HEK293 (cell line): ENCODE measurements at regions not wholly inside any gene's neighbourhood (a gene's known extent, or its start where the extent isn't known, plus 50 kb on each side); places are given as distances from the start of the nearest gene placed in this dataset.

Source experiments
- CTCF ChIA-PET: fragments of 350-600 bp; formaldehyde crosslinking; extraction: SDS; loops from one replicate; lab custom pipeline; 2021; ENCODE audit warnings: antibody characterized with exemption; lab: Yijun Ruan, JAX
- POLR2A ChIA-PET: fragments of 300-600 bp; formaldehyde crosslinking; extraction: SDS; loops from one replicate; lab custom pipeline; 2020; ENCODE audit warnings: antibody characterized with exemption, inconsistent platforms; lab: Yijun Ruan, JAX
- H3K27ac ChIP-seq: fragments of 200-500 bp; sonication (Bioruptor generic); 2 replicates; pipeline ENCODE4 v1.5.1; 2014; ENCODE audit warnings: low read depth, low read length, control low read depth, inconsistent platforms; ENCODE audit errors: extremely low read depth
- H3K36me3 ChIP-seq, 2 experiments: fragments of 200-500 bp in 1 of 2; sonication (Bioruptor generic) in 1 of 2; 1 replicate in 1 of 2; 2 replicates in 1 of 2; pipeline ENCODE4 v1.5.1; 2014 to 2017; ENCODE audit warnings: inconsistent platforms in 2 of 2, low read length in 2 of 2; ENCODE audit not compliant: control insufficient read depth in 2 of 2, insufficient read depth in 1 of 2
- H3K4me1 ChIP-seq: fragments of 200-500 bp; sonication (Bioruptor generic); 2 replicates; pipeline ENCODE4 v1.5.1; 2014; ENCODE audit warnings: mild to moderate bottlenecking, low read length, inconsistent platforms; ENCODE audit not compliant: control insufficient read depth, insufficient read depth
- H3K4me3 ChIP-seq: 2 replicates; pipeline ENCODE4 v1.5.1; 2011; ENCODE audit warnings: low read depth, mild to moderate bottlenecking, control low read depth, low read length, moderate library complexity
- H3K9me3 ChIP-seq: fragments of 200-500 bp; sonication (Bioruptor generic); 2 replicates; pipeline ENCODE4 v1.5.1; 2014; ENCODE audit warnings: low read depth, low read length, inconsistent platforms; ENCODE audit not compliant: control insufficient read depth, insufficient read depth
- INSM2 ChIP-seq: fragments of 450-650 bp; formaldehyde crosslinking; IDR thresholded peaks from 2 replicates; pipeline ENCODE4 v1.5.1; 2016; ENCODE audit warnings: missing biosample characterization, missing genetic modification characterization
- KLF8 ChIP-seq: fragments of 450-650 bp; formaldehyde crosslinking; IDR thresholded peaks from 2 replicates; pipeline ENCODE4 v1.5.1; 2016; ENCODE audit warnings: missing biosample characterization, missing genetic modification characterization
- MEIS1 ChIP-seq: sonication (generic); formaldehyde crosslinking; IDR thresholded peaks from 2 replicates; pipeline ENCODE4 v1.8.1; 2022; ENCODE audit warnings: missing genetic modification reagents, mild to moderate bottlenecking, borderline replicate concordance
- ZBTB1 ChIP-seq: fragments of 450-650 bp; formaldehyde crosslinking; IDR thresholded peaks from 2 replicates; pipeline ENCODE4 v1.5.1; 2016; ENCODE audit warnings: missing biosample characterization, missing genetic modification characterization
- ZBTB10 ChIP-seq: fragments of 450-650 bp; formaldehyde crosslinking; IDR thresholded peaks from 2 replicates; pipeline ENCODE4 v1.5.1; 2016; ENCODE audit warnings: missing biosample characterization, missing genetic modification characterization
- ZBTB21 ChIP-seq: fragments of 450-650 bp; formaldehyde crosslinking; IDR thresholded peaks from 2 replicates; pipeline ENCODE4 v1.5.1; 2017; ENCODE audit warnings: missing biosample characterization, missing genetic modification characterization
- ZNF114 ChIP-seq: fragments of 450-650 bp; formaldehyde crosslinking; IDR thresholded peaks from 2 replicates; pipeline ENCODE4 v1.5.0; 2017; ENCODE audit warnings: missing biosample characterization, missing genetic modification characterization
- ZNF140 ChIP-seq: fragments of 450-650 bp; formaldehyde crosslinking; IDR thresholded peaks from 2 replicates; pipeline ENCODE4 v1.5.1; 2016; ENCODE audit warnings: missing biosample characterization, missing genetic modification characterization
- ZNF19 ChIP-seq: fragments of 450-650 bp; formaldehyde crosslinking; IDR thresholded peaks from 2 replicates; pipeline ENCODE4; 2016; ENCODE audit warnings: missing biosample characterization, missing genetic modification characterization, low read depth
- ZNF266 ChIP-seq: fragments of 450-650 bp; formaldehyde crosslinking; IDR thresholded peaks from 2 replicates; pipeline ENCODE4 v1.5.1; 2016; ENCODE audit warnings: missing biosample characterization, missing genetic modification characterization, low read depth
- ZNF426 ChIP-seq: fragments of 450-650 bp; formaldehyde crosslinking; IDR thresholded peaks from 2 replicates; pipeline ENCODE4 v1.5.1; 2017; ENCODE audit warnings: missing biosample characterization, missing genetic modification characterization, mild to moderate bottlenecking, inconsistent platforms, moderate library complexity
- ZNF48 ChIP-seq: fragments of 450-650 bp; formaldehyde crosslinking; IDR thresholded peaks from 2 replicates; pipeline ENCODE4 v1.5.1; 2016; ENCODE audit warnings: missing biosample characterization, missing genetic modification characterization
- ZNF544 ChIP-seq: fragments of 450-650 bp; formaldehyde crosslinking; IDR thresholded peaks from 2 replicates; pipeline ENCODE4 v1.5.0; 2017; ENCODE audit warnings: missing biosample characterization, missing genetic modification characterization
- ZNF561 ChIP-seq: fragments of 450-650 bp; IDR thresholded peaks from 2 replicates; pipeline ENCODE4 v1.5.1; 2018; ENCODE audit warnings: missing biosample characterization, missing genetic modification characterization, borderline replicate concordance
- ZNF629 ChIP-seq: fragments of 450-650 bp; formaldehyde crosslinking; IDR thresholded peaks from 2 replicates; pipeline ENCODE4 v1.5.1; 2017; ENCODE audit warnings: missing biosample characterization, missing genetic modification characterization
- ZNF645 ChIP-seq: fragments of 450-650 bp; formaldehyde crosslinking; IDR thresholded peaks from 2 replicates; pipeline ENCODE4; 2016; ENCODE audit warnings: missing biosample characterization, missing genetic modification characterization
- TF ChIP-seq, protein P1 (sequence below): fragments of 450-650 bp; formaldehyde crosslinking; IDR thresholded peaks from 2 replicates; pipeline ENCODE4 v1.5.1; 2017; ENCODE audit warnings: missing biosample characterization, missing genetic modification characterization
- TF ChIP-seq, protein P2 (sequence below): fragments of 450-650 bp; formaldehyde crosslinking; IDR thresholded peaks from 2 replicates; pipeline ENCODE4 v1.5.1; 2016; ENCODE audit warnings: missing biosample characterization, missing genetic modification characterization
- TF ChIP-seq, protein P3 (sequence below): fragments of 450-650 bp; IDR thresholded peaks from 2 replicates; pipeline ENCODE4 v1.5.1; 2018; ENCODE audit warnings: missing biosample characterization, missing genetic modification characterization

DNA sequence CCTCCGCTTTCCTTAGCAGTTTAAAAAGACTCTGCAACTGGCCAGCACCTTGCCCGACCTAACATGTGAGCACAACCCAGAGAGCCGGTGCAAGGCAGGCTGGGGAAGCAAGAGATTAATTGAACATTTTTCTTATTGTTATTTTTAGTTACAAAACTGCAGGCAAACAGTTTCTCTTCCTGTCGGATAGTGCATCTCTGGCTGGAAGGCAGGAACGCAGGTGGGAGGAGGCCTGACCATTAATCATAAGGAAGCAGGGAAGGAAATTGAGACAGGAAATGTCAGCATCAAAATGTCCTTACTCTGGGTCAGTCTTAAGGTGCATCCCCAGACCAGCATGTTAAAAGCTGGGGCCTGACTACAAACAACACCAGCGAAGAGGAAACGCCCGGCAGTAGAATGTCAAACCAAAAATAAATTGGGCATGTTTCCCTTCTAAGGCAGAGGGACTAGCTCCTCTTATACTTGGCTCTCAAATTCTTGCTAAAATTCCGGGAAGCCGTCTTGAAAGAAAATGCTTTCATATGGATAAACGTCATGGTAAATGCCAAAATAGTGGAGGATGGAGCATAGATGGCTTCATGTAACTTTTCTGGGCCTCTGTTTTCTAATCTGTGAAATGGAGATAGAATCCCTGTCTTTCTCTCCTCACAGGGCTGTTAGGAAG is 226.8 kb downstream of the RAP2A start:
- Histone ChIP-seq H3K4me3 (no peak overlapping the region), H3K4me1 (no peaks in the 10 kb centered on the region), H3K36me3 (no peaks in the 10 kb centered on the region), H3K27ac (no peak overlapping the region), H3K9me3 (no peaks in the 10 kb centered on the region)
- TF ChIP-seq, protein P1, sequence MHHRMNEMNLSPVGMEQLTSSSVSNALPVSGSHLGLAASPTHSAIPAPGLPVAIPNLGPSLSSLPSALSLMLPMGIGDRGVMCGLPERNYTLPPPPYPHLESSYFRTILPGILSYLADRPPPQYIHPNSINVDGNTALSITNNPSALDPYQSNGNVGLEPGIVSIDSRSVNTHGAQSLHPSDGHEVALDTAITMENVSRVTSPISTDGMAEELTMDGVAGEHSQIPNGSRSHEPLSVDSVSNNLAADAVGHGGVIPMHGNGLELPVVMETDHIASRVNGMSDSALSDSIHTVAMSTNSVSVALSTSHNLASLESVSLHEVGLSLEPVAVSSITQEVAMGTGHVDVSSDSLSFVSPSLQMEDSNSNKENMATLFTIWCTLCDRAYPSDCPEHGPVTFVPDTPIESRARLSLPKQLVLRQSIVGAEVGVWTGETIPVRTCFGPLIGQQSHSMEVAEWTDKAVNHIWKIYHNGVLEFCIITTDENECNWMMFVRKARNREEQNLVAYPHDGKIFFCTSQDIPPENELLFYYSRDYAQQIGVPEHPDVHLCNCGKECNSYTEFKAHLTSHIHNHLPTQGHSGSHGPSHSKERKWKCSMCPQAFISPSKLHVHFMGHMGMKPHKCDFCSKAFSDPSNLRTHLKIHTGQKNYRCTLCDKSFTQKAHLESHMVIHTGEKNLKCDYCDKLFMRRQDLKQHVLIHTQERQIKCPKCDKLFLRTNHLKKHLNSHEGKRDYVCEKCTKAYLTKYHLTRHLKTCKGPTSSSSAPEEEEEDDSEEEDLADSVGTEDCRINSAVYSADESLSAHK (tag by site-specific recombination) = no peak
- TF ChIP-seq, protein P2, sequence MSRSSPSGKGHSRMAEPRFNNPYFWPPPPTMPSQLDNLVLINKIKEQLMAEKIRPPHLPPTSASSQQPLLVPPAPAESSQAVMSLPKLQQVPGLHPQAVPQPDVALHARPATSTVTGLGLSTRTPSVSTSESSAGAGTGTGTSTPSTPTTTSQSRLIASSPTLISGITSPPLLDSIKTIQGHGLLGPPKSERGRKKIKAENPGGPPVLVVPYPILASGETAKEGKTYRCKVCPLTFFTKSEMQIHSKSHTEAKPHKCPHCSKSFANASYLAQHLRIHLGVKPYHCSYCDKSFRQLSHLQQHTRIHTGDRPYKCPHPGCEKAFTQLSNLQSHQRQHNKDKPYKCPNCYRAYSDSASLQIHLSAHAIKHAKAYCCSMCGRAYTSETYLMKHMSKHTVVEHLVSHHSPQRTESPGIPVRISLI (tag by site-specific recombination) = no peak
- TF ChIP-seq ZBTB21 (tag by site-specific recombination) (no peak), ZNF266 (no peak), ZNF426 (tag by site-specific recombination) (no peak), ZNF19 (tag by site-specific recombination) (no peak), INSM2 (tag by site-specific recombination) (no peak), ZBTB10 (tag by site-specific recombination) (no peak)
- ChIA-PET POLR2A (no interaction called here), CTCF (no interaction called here)

GRCh38 chr13:97686594-97686993 is 252.6 kb downstream of the RAP2A start:
- POLR2A ChIA-PET = no interaction called here
- H3K4me3 ChIP-seq = no peak overlapping the region
- no peaks in the 10 kb centered on the region for H3K9me3 ChIP-seq

More at GRCh38 chr13:97686594-97686993, 252.6 kb downstream of the RAP2A start:
- CTCF ChIA-PET = interaction anchor here (0.5 kb wide), 1 partner anchor 1546 kb away, joined by 3 read pairs; no protein-coding TSS in a partner anchor
- Histone ChIP-seq H3K36me3 (no peaks in the 10 kb centered on the region), H3K4me1 (no peaks in the 10 kb centered on the region), H3K27ac (no peak overlapping the region)
- TF ChIP-seq ZBTB1 = no peak
- no peak for TF ChIP-seq ZNF544 (tag by site-specific recombination)
- TF ChIP-seq MEIS1 (CRISPR knock-in tag) = no peak
- no peak for TF ChIP-seq ZNF48
- TF ChIP-seq, protein P3, sequence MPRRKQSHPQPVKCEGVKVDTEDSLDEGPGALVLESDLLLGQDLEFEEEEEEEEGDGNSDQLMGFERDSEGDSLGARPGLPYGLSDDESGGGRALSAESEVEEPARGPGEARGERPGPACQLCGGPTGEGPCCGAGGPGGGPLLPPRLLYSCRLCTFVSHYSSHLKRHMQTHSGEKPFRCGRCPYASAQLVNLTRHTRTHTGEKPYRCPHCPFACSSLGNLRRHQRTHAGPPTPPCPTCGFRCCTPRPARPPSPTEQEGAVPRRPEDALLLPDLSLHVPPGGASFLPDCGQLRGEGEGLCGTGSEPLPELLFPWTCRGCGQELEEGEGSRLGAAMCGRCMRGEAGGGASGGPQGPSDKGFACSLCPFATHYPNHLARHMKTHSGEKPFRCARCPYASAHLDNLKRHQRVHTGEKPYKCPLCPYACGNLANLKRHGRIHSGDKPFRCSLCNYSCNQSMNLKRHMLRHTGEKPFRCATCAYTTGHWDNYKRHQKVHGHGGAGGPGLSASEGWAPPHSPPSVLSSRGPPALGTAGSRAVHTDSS (tag by site-specific recombination) = no peak
- no peak for TF ChIP-seq ZNF114 (tag by site-specific recombination)
- TF ChIP-seq ZNF561 (tag by site-specific recombination) = no peak
- no peak for TF ChIP-seq ZNF140
- TF ChIP-seq ZNF629 (tag by site-specific recombination) = no peak
- no peak for TF ChIP-seq ZNF645
- no peak for TF ChIP-seq KLF8 (tag by site-specific recombination)
